GM12891 (cell line): ENCODE measurements at regions not wholly inside any gene's neighbourhood (a gene's known extent, or its start where the extent isn't known, plus 50 kb on each side); places are given as distances from the start of the nearest gene placed in this dataset.

Experiments used
- POLR2A ChIP-seq: IDR thresholded peaks from 2 replicates; pipeline ENCODE4 v1.6.1; 2011; ENCODE audit warnings: low read depth, low read length, control low read depth
- POLR2AphosphoS5 ChIP-seq: IDR thresholded peaks from 2 replicates; pipeline ENCODE4 v1.6.1; 2011; ENCODE audit warnings: low read depth, low read length, control low read depth
- TAF1 ChIP-seq: IDR thresholded peaks from 2 replicates; pipeline ENCODE4 v1.6.1; 2011; ENCODE audit warnings: low read depth, low read length, control low read depth

GRCh38 chr10:83533290-83533689 is 606.0 kb upstream of the GHITM start:
- TF ChIP-seq POLR2AphosphoS5 (no peak), TAF1 (no peak), POLR2A (no peak)
